HL-60 (cell line): ENCODE measurements at regions not wholly inside any gene's neighbourhood (a gene's known extent, or its start where the extent isn't known, plus 50 kb on each side); places are given as distances from the start of the nearest gene placed in this dataset.

Experiments used
- POLR2AphosphoS5 ChIP-seq: IDR thresholded peaks from 2 replicates; pipeline ENCODE4 v1.6.1; 2012; ENCODE audit warnings: low read depth
- TF ChIP-seq, protein P1 (sequence below): IDR thresholded peaks from one replicate; pipeline ENCODE4 v1.5.1; 2011; ENCODE audit warnings: low read length, control low read depth, inconsistent platforms; ENCODE audit not compliant: insufficient read depth

DNA sequence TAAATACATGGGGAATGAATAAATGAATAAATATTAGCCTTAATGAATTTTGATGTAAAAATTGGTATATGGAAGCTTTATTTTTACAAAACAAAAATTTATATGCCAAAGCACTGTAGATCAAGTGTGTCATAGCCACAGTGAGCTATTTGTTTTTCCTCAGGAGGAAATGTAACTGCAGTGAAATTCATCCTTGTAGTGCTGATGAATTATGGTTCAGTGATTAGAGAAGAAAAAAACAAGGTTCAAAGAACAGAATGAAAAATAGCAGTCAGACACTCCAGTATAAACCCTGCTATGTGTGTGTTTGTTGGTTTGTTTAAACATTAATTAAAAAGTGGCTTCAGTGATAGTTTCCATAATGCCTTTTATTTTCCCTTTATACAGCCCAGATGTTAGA, 228.0 kb upstream of the GPR149 start:
- TF ChIP-seq, protein P1, sequence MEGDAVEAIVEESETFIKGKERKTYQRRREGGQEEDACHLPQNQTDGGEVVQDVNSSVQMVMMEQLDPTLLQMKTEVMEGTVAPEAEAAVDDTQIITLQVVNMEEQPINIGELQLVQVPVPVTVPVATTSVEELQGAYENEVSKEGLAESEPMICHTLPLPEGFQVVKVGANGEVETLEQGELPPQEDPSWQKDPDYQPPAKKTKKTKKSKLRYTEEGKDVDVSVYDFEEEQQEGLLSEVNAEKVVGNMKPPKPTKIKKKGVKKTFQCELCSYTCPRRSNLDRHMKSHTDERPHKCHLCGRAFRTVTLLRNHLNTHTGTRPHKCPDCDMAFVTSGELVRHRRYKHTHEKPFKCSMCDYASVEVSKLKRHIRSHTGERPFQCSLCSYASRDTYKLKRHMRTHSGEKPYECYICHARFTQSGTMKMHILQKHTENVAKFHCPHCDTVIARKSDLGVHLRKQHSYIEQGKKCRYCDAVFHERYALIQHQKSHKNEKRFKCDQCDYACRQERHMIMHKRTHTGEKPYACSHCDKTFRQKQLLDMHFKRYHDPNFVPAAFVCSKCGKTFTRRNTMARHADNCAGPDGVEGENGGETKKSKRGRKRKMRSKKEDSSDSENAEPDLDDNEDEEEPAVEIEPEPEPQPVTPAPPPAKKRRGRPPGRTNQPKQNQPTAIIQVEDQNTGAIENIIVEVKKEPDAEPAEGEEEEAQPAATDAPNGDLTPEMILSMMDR: no peak
- no peak for TF ChIP-seq POLR2AphosphoS5
